Central memory CD8-positive, alpha-beta T cell (primary cell): ENCODE measurements at regions not wholly inside any gene's neighbourhood (a gene's known extent, or its start where the extent isn't known, plus 50 kb on each side); places are given as distances from the start of the nearest gene placed in this dataset.

ENCODE experiments used
- ATAC-seq: fragments of 150-1000 bp; cut with Tn5 transposase; replicated peaks from 2 replicates; pipeline ENCODE4 v1.10.0; 2022; ENCODE audit warnings: mild to moderate bottlenecking, moderate FRiP score, moderate number of reproducible peaks; ENCODE audit not compliant: poor library complexity, severe bottlenecking; ENCODE audit errors: extremely low read depth
- DNase-seq, 2 donors: peaks; one replicate each; pipeline ENCODE4 v3.0.0; 2021; ENCODE audit warnings: low spot score in 2 of 2
- H3K27ac Mint-ChIP-seq: one replicate; pipeline ENCODE4 v1.8.0; 2022; ENCODE audit warnings: low read depth, mild to moderate bottlenecking, moderate library complexity, mixed read lengths
- H3K27me3 Mint-ChIP-seq: one replicate; pipeline ENCODE4 v1.8.0; 2022; ENCODE audit warnings: mixed read lengths
- H3K36me3 Mint-ChIP-seq: one replicate; pipeline ENCODE4 v1.8.0; 2022; ENCODE audit warnings: mild to moderate bottlenecking, moderate library complexity, mixed read lengths; ENCODE audit not compliant: insufficient read depth
- H3K4me1 Mint-ChIP-seq: one replicate; pipeline ENCODE4 v1.8.0; 2022; ENCODE audit warnings: mixed read lengths
- H3K4me3 Mint-ChIP-seq: one replicate; pipeline ENCODE4 v1.8.0; 2022; ENCODE audit warnings: mild to moderate bottlenecking, moderate library complexity, mixed read lengths
- H3K9me3 Mint-ChIP-seq: one replicate; pipeline ENCODE4 v1.8.0; 2022; ENCODE audit warnings: mixed read lengths

GRCh38 chr11:103849366-103849765 is 187.1 kb upstream of the DDI1 start:
- ATAC-seq (no peak), DNase-seq (no peak)
- Mint-ChIP-seq H3K4me3 (no peak overlapping the region), H3K36me3 (peaks cover 2% of the 10 kb centered on the region), H3K4me1 (no peaks in the 10 kb centered on the region), H3K27me3 (peaks cover 8% of the 10 kb centered on the region), H3K9me3 (no peaks in the 10 kb centered on the region), H3K27ac (no peak overlapping the region)

DNA sequence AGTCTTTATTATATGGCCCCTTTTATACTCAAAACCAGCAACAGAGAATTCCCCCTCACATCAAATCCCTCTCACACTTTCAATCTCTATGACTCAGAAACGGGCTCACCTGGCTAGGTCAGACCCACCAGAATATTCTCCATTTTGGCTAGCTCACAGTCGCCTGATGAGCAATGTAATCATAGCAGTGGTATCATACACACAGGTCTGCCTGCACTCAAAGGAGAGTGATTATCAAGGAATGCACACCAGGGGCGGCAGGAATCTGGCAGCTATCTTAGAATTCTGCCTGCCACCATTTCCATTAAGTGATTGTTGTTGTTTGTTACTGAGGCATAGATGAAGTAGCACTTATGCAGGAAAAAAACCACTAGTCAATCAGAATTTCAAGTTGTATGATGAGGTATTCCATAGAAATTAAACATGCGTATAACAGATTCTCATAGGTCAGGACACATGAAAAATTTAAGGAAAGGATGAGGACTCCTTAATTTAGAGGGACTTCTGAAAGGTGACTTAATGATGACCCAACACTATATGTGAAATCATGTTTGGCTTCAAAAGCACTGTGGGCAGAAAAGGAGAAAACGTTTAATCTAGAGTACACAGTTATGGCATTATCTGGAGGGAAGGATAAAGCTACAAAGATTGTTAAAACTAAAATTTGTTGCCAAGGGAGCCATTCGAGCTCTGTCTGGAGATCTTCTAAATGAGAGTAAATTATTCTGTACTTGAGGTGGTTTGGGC is 185.8 kb upstream of the DDI1 start:
- Mint-ChIP-seq H3K4me3 (no peak overlapping the region), H3K9me3 (no peaks in the 10 kb centered on the region), H3K4me1 (no peaks in the 10 kb centered on the region), H3K27ac (no peak overlapping the region), H3K36me3 (peaks cover 2% of the 10 kb centered on the region), H3K27me3 (peaks cover 8% of the 10 kb centered on the region)
- DNase-seq (no peak), ATAC-seq (no peak)

GRCh38 chr11:103851166-103851651 is 185.2 kb upstream of the DDI1 start:
- Mint-ChIP-seq H3K9me3 (no peaks in the 10 kb centered on the region), H3K4me3 (no peak overlapping the region), H3K27me3 (peaks cover 8% of the 10 kb centered on the region), H3K4me1 (no peaks in the 10 kb centered on the region), H3K36me3 (peaks cover 2% of the 10 kb centered on the region), H3K27ac (no peak overlapping the region)
- DNase-seq (no peak), ATAC-seq (no peak)
